Transverse colon (tissue), 3 donors: ENCODE measurements at regions not wholly inside any gene's neighbourhood (a gene's known extent, or its start where the extent isn't known, plus 50 kb on each side); places are given as distances from the start of the nearest gene placed in this dataset.

ENCODE experiments used
- EP300 ChIP-seq: sonication (generic); formaldehyde crosslinking; IDR thresholded peaks from one replicate; pipeline ENCODE4 v1.6.1; 2017; ENCODE audit warnings: antibody characterized with exemption, low read depth
- POLR2A ChIP-seq: fragments of 450-650 bp; IDR thresholded peaks from one replicate; pipeline ENCODE4 v1.6.1; 2016; ENCODE audit warnings: antibody characterized with exemption, mild to moderate bottlenecking, moderate library complexity
- TF ChIP-seq, protein P1 (sequence below), 5 experiments: fragments of 200-600 bp in 3 of 5; fragments of 450-650 bp in 2 of 5; sonication (generic) in 3 of 5; IDR thresholded peaks; 1 replicate in 2 of 5; 2 replicates in 3 of 5; pipeline ENCODE4 v1.5.1; 2016 to 2017; ENCODE audit warnings: antibody characterized with exemption in 5 of 5, inconsistent platforms in 3 of 5, mild to moderate bottlenecking in 2 of 5, moderate library complexity in 1 of 5

- TF ChIP-seq POLR2A (no peak), EP300 (no peak)
- TF ChIP-seq, protein P1, sequence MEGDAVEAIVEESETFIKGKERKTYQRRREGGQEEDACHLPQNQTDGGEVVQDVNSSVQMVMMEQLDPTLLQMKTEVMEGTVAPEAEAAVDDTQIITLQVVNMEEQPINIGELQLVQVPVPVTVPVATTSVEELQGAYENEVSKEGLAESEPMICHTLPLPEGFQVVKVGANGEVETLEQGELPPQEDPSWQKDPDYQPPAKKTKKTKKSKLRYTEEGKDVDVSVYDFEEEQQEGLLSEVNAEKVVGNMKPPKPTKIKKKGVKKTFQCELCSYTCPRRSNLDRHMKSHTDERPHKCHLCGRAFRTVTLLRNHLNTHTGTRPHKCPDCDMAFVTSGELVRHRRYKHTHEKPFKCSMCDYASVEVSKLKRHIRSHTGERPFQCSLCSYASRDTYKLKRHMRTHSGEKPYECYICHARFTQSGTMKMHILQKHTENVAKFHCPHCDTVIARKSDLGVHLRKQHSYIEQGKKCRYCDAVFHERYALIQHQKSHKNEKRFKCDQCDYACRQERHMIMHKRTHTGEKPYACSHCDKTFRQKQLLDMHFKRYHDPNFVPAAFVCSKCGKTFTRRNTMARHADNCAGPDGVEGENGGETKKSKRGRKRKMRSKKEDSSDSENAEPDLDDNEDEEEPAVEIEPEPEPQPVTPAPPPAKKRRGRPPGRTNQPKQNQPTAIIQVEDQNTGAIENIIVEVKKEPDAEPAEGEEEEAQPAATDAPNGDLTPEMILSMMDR (IDR thresholded peaks at IDR 0.05) = no peak
These were observed 210.4 kb upstream of the MARCKS start for GRCh38 chr6:113646701-113647100.
